RPMI8226 (cell line): ENCODE measurements at regions not wholly inside any gene's neighbourhood (a gene's known extent, or its start where the extent isn't known, plus 50 kb on each side); places are given as distances from the start of the nearest gene placed in this dataset.

Source experiments
- DNase-seq: peaks from one replicate; pipeline ENCODE4 v3.0.0-alpha.2; 2015

DNA sequence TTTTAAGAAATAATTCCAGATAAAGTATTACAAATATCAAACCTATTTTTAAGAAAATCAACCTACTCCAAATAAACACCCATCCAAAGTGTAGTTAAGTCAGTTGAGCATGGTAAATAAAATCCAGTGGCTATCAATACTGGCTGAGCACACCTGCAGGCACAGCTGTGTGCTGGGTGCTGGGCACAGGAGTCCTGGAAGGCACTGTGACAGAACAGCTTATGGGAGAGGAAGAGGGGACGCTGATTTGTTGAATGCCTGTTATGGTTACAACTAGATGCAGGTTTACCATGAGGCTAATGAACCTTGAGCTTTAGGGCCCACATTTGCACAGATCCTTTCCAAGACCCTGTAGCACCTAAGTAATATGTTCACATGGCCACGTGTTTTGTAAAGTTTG lies 202.7 kb downstream of the MTX2 start:
- peak; percentile 26 for DNase-seq

DNA sequence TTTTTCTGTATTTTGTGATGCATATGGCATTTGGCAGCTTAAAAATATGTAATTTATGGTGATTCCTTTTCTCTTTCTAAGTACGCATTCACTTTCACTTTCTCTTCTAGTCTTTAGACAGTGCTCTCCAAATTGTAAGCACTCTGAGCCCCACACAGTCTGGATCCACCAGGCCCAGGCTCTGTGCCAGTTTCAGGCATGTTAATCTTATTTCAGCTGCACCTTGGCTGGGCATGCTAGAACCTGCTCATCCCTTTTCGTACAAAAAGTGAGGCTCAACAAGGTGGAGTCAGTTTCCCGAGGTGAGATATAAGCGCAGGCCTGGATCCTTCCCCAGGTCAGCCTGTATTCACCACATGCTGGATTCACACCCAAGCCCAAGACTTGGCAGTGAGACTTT lies 203.9 kb downstream of the MTX2 start:
- DNase-seq: peak; percentile 72

DNA sequence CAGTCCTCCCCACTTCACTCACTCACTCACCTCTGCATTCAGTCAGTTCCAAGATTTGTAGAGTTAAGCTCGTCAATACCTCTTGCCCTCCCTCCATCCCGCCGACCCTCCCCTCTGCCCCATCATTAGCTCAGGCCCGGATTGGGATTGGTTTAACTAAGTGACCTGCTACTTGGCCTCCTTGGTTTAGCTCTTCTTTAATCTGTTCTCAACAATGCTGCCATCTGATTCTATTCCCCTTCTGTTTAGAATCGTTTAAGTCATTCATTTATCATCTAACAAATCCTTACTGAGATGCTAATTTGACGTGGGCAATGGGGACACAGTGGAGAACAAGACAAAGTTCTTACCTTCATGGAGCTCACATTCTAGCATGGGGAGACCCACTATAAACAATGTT lies 204.6 kb downstream of the MTX2 start:
- DNase-seq: no peak

DNA sequence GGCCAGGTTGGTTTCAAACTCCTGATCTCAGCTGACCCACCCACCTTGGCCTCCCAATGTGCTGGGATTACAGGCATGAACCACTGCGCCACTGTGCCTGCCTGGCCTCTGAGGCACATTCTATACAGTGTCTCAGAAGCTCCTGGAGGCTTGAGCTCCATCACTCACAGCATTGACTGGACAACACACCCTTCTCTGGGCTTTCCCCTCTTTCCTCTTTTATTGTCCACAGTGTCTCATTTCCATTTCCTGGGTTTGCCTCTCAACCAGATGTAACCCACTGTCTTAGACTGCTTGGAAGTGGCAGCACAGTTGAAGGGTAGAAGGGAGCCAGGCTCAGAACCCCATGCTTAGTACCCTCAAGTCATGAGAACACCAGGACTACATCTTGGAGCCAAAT lies 208.1 kb downstream of the MTX2 start:
- DNase-seq: no peak

DNA sequence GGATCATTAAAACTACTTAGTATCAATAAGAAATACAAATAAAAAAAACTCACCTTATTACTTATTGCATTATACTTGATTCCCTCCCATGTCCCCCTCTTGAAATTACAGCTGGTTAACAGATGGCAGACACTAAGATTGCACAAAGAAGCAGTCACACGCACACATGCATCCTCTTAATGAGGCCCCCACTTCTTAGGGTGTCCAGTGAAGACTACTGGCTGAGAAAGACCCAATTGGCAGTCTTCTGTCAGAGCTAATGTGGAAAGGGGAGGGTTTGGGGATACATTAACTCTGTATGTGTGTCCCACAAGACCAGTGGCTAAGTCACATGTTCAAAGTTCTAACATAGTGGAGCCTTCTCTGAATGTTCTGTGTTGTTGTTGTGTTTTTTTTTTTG lies 210.7 kb downstream of the MTX2 start:
- no peak for DNase-seq

DNA sequence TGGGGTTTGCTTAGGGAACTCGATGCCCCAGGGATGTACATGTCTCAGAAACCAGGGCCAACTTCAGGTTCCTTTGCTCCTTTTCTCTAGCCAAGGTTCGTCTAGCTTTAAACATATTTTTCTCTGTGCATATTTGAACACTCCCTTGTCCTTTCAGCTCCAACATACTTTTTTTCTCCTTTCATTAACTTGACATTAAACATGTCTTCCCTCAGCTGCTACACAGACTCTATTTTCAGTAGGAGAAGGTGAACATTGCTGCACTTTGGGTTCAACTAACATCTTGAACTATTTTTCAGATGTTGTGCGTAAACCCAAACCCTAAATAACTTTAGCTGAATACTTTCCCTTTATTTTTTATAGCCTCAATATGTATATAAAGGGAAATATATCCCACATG lies 212.9 kb downstream of the MTX2 start:
- no peak for DNase-seq

DNA sequence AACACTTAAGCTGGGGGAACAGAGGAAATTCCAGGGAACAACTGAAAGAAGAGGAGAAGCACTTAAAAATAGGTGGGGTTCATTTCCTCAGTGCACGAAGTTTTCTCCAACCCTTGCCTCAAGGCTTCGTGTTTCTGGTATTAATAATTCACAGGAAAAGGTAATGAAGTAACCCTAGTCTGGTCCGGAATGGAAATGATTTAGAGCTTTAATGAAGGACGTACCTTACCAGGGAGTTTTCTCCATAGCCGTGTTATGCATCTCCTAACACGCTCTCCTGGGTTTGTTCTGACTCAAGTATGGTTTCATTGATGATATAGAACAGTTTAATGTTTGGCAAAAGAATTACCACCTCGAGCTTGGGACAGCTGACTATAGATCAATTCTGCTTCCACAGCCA lies 214.2 kb downstream of the MTX2 start:
- DNase-seq: no peak

DNA sequence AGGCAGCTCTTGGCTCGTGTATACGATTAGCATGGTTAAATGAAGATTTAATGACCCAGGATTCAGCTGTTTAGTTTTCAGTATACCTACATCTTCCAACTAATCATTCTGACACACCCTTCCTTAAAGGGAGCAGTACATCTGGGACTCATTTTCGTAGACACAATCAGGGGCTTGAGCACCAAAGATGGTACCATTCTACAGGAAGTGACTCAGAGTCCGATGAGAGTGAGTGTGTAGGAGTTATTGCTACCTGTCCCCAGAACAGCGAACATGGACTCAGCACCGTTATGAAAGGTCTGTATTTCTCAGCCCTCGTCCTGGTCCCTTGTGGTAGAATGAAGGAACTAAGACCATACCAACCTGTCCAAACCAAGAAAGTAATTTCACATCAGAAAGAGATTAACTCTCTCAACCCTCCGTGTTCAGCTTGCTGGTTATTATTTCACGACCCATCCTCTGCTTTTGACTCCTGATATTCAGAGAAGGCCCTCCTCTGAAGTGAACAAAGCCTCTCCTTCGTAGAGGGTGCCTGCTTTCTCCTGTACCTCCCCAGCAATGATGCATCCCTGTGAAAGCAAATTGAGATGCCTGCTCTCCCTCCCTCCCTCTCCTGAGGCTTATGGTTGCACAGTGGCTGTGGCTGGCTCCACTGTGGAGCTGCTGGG lies 214.8 kb downstream of the MTX2 start:
- no peak for DNase-seq

DNA sequence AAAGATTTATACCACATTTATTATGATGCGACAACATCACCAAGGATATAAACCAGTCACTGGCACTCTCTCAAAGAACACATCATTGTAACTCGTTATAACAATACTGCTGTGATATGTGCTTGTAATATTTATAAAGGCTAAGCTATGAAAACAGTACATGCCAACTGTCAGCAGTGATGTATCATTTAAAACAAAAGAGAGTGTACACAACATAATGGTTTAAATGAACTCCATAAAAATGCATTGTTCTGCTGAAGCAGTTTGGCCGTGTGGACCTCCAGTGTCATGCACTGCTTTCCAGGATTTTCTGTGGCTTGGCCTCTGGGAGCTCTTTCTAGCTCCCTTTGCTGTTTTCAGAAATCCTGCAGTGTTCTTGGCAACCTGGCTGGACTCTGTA lies 215.6 kb downstream of the MTX2 start:
- DNase-seq: no peak

DNA sequence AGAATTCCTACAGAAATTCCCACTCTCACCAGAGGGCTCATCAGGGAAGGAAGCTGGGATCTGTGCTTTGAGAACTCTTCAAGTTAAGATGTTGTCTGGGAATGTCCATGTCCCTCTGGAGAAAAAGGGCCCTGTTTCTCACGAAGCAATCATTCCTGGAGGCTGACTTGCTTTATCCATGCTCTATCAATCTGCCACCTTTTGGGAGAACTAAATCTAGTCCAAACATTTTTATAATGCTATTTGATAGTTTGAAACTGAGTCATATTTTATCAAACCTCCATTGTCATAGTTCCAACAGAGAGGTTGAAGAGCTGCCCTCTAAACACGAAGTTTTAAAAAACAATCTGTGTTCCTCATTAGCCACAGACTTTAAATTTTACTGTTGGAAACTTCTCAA lies 219.2 kb downstream of the MTX2 start:
- DNase-seq: no peak

DNA sequence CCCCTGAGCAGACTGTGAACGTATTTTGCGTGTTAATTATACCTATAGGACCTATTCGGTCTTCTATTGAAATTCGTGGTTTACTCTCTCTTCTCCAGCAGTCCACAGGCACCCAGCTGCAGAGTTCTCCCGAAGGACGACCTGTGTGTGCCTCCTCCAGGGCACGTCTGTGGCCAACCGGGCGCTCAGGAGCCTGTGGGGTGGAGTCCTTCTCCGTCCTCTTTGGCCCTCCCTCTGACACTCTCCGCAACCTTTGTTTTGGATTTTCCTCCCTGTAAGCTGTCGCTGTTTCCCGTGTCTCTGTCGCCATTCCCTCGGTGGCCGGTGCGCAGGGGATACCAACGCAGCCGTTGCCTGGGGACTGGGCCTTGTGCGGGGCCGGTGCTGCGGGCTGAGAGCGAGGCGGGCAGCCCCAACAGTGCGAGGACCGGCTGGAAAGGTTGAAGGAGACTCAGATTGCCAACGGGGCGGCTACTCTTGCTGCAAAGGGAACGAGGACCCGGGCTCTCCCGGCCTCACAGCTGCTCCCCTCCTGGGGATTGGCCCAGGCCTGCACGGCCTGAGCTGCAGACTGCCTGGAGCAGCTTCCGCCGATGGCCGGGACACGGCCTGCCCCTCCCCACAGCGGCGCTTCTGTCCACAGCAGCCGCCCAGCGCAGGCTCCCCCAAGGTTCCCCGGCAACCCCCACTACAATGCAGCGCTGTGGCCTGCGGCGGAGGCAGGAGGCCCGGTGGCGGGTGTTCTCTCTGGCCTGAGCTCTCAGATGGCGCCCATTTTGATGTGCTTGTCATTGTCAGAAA lies 221.0 kb downstream of the MTX2 start:
- DNase-seq: no peak

DNA sequence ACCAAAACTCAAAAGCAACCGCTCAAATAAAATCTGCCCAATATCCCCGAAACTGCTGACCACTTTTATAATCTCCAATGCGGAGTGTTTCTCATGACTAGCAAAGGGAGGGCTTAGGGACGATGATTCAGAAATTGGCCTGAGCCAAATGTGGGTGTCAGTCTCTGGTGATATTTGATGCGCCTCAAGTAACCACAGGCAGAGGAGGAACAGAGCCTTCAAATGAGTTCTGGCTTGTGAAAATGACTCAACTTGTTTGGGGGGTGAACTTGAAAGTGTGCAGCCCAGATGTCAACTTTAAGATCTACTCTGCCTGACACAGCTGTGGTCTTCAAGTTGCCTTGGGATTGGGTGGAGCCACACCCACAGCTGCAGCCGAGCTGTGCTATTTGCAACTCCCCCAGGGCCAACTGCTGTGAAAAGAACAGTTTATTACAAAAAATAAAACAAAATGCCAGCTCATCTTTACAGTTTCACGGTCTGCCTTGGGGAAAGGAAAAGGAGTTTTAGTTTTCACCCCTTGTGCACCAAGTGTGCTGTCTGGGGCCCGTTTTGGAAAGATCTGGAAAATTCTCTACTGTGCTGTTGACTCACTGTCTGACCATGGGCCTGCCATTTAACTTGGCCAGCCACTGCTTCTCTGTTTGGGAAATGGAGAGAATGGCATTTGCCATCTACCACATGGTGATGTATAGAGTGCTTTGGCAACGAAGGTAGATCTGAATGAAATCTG lies 222.1 kb downstream of the MTX2 start:
- DNase-seq: peak; percentile 43

DNA sequence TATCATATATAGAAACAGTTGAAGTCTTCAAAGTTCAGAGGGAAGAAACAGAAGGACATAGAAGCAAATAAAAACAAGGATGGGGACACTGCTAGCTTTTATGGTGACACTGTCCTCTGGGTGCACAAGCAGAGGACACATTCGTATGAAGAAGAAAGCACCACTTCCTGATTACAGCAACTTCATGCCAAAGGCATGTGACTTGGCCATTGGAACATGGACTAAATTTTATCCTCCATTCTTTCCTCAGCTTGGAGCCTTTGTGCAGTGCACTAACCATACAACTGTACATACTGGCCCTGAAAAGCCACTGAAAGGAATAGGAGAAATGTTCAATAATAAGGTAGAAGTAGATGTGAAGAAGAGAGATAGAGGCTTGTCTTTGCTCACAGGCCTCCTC lies 223.3 kb downstream of the MTX2 start:
- no peak for DNase-seq

DNA sequence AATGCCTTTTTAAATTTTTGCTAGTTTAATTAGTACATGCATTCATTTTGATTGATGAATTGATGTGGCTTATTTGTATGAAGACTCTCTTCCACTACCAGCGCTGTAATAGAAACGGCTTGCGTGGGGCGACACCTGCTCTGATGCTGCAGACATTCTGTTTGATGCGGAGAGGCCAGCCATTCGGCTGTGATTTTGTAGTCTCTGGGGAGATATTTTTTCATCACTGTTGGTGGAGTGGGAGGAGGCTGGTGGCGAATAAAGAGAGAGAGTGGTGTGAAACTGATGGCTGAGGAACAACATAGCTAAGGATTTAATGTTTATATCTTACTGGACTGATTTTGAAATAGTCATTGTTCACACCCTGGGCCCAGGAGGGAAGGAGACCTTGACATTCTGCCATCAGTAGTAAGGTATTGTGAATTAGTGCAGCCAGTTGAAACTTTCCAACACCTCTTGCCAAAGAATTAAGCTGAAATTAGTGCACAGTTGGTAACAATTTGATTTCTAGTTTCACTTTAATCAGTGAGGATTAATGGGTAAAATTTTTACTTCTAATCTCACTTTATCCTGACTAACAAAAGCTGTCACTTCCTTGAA lies 224.1 kb downstream of the MTX2 start:
- no peak for DNase-seq

DNA sequence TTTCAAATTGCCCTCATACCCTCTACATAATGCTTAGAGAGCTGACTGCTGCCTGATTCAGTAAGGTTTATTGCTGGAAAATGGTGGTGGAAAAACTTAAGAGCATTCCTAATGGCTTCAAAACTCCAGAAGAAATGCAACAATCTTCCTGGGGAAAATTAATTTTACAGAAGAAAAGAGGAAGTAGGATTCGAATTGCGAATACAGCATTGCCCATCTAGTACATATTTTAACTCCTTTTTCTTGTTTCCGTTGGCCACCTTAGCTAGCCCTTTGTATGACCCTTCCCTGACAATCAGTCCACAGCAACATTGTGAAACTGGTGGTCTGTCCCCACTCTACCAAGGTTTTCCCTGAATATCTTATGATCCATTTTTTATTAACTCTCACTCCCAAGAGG lies 224.7 kb downstream of the MTX2 start:
- DNase-seq: no peak

DNA sequence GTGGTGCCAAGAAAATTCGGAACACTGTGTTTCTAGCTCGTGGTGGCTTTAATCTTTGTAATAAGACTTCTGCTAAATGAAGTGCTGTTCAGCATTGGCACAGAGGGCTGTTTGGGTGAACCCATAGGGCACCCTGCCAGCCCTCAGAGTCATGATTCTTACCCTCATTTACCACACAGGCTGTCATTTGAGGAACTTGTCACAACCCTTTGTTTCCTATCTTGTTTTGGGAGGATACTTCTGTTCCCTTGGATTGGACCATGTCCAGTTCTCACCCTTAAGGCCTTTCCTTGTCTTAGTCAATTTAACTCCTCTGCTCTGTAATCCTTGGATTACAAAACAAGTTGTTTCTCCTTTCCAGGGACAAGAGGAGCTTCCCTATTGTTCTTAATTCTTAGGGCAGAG lies 225.7 kb downstream of the MTX2 start:
- DNase-seq: peak; percentile 55

DNA sequence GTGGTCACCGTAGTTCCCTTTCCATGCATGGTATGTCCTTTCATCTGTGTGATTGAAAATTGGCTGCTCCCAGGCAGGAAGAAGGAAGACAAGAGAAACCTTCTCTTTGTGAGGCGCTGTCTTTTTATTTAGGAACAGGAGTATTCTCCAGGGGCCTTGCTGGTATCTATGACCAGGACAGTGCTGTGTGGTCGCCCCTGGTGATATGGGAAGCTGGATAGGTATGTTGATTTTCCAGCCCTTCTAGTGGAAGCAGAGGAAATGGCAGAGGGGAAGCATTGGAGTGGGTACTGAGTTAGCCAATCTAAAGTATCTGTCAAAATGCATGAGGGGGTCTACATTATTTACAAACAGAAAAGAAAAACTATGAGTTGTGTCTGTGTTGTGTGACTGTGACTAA lies 226.6 kb downstream of the MTX2 start:
- no peak for DNase-seq

DNA sequence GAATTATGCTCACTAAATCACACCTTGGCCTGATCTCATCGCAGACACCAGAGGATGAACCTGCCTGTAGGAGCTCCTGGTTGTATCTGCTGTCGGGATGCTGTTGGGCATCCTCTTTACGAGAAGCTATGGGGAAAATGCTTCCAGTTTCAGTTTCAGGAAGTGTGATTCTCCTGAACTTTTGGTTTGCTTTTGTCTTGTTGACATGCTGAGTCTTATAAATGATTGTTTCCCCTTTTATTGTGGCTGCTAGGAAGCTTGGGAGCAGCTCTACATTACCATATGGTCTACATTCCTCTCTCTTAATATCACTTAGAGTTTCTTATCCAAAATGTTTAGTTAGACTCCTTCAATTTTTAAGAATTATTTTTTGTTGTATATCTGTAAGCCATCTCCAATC lies 227.5 kb downstream of the MTX2 start:
- DNase-seq: no peak

DNA sequence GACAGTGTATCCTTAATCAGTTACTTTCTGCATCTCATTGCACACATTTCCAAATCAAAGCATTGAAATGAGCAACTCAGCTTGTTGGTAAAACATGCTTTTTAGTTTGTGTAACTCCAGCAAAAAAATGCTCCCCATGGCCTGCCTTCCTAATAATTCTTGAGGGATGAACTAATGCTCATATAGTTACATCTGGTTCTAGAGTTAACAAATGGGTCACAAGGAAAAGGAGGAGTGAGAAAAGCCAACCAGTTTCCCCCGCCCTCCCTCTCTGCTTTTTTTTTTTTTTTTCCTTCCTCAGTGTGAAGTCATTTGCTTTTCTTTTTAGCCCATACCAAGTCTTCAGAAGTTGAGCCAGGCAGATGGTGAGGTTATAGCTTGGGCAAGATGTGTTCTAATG lies 231.7 kb downstream of the MTX2 start:
- no peak for DNase-seq

DNA sequence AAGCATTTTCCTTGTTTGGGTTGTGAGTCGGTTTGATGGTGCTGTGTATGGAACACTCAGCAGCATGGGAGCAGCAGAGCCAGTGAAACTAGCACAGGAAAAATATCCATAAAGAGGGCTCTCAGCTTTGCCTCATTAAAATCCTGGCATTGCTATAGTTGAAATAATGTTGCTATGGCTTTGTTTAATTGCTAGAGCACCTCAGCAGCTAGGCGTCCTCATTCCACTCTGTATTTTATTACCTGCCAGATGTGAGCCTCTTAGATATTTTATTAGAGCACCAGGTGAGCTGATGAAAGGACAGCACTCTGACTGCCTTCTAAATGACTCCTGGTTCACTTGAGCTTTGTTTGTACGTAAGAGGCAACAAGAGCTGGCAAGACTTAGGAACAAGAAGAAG lies 232.4 kb downstream of the MTX2 start:
- DNase-seq: no peak

DNA sequence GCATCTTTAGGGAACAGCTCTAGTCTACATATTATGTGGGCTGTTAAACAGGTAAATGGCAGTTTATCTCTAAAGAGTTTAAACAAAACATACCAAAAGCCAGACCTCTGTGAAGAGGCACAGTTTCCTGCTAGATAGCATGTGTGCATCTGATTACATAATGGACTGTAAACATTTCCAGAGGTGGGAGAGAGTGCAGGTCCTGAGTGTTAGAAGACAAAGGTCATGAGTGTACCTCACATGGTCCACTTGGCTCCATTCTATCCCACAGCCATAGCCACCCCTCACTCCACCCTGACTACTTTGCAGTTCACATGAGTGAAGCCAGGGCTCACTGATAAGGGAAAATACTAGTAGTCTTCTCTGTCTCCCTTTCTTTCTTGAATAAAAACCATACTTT lies 233.4 kb downstream of the MTX2 start:
- DNase-seq: no peak

DNA sequence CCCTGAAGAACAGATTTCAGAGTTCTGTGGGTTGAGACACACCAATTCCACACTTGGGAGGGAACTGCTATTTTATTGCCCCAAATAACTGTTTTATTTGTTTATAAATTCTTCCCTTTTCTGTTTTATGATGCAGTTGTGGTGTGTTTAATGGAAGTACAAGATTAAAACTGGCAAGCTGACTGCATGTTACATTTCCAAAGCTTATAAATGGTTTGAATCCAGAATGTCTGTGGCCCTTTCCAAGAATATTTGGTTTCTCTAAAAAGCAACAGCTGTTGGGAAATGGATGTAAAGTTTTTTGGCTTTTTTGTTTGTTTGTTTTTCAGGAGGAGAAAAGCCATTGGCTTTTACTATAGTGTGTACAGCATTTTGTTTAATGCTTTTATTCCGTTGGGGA lies 234.5 kb downstream of the MTX2 start:
- no peak for DNase-seq

DNA sequence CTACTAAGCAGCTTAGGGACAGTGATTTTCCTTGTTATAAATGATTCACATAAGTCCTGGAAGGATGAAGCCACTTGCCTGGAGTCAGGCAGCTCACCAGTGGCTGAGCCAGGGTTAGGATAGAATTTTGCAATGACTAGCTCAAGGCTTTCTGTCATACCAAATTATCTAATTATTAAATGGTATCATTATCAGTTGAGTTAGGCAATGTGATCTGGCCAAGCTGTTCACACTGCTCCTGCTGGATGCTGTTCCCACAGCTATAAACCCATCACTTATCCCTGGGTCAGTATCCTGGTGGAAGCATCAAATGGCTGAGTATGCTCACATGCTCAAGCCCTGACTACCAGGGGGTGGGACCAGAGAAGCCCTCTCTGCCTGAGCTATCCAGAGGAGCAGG lies 235.2 kb downstream of the MTX2 start:
- no peak for DNase-seq

DNA sequence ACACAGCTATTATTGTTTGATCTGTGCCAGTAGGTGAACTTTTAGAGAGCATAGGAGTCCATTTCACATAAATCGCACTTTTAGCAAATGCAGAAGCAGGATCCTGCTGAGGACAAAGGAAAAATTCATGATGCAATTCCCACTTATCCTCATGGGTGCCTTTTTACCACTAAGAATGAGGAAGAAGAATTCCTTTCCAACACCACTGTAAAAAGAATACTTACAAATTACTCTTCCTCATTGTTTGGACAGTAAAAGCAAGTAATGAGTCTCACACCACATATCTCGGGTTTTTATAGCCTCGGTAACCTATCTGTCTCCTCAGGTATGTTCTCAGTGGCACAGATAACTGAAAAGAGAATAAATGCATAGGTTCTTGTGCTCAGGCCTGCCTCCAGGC lies 238.5 kb downstream of the MTX2 start:
- DNase-seq: no peak
